ENCODE measurements at regions not wholly inside any gene's neighbourhood (a gene's known extent, or its start where the extent isn't known, plus 50 kb on each side); places are given as distances from the start of the nearest gene placed in this dataset.

DNA sequence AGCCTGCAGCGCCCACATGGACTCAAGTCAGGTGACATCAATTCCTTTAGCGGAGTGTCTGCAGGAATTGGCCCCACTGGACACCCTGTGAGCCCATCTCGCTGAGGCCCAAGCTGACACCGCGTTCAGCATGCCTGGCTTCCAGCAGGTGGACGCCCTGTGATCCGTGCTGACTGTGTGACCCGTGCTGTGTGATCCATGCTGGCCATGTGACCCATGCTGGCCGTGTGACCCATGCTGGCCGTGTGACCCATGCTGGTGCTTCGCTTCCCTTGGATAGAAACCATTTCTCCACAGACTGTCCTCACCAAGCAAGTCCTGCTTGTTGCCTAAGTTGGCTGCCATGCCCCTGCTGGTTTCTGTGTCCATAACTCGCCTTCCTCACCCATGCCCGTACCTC lies 392.1 kb downstream of the BRD1 start:
- no peak overlapping the region for H3K4me3 ChIP-seq (ENCODE audit: low read depth in 1 of 2, low read length in 2 of 2)
- no peaks in the 10 kb centered on the region for H3K36me3 ChIP-seq (ENCODE audit: insufficient read depth, low read length)
- peaks cover 0 to 10% of the 10 kb centered on the region in 2 donors for H3K27me3 ChIP-seq (ENCODE audit: control insufficient read depth in 1 of 2, insufficient read depth in 2 of 2, low read length in 2 of 2)
- H3K4me1 ChIP-seq (ENCODE audit: insufficient read depth, low read length) = no peaks in the 10 kb centered on the region
- H3K9me3 ChIP-seq (ENCODE audit: low read length) = no peaks in the 10 kb centered on the region
- H3K27ac ChIP-seq (ENCODE audit: low read depth, low read length) = no peak overlapping the region
- no peak overlapping the region for H3K9ac ChIP-seq (ENCODE audit: low read length)

DNA sequence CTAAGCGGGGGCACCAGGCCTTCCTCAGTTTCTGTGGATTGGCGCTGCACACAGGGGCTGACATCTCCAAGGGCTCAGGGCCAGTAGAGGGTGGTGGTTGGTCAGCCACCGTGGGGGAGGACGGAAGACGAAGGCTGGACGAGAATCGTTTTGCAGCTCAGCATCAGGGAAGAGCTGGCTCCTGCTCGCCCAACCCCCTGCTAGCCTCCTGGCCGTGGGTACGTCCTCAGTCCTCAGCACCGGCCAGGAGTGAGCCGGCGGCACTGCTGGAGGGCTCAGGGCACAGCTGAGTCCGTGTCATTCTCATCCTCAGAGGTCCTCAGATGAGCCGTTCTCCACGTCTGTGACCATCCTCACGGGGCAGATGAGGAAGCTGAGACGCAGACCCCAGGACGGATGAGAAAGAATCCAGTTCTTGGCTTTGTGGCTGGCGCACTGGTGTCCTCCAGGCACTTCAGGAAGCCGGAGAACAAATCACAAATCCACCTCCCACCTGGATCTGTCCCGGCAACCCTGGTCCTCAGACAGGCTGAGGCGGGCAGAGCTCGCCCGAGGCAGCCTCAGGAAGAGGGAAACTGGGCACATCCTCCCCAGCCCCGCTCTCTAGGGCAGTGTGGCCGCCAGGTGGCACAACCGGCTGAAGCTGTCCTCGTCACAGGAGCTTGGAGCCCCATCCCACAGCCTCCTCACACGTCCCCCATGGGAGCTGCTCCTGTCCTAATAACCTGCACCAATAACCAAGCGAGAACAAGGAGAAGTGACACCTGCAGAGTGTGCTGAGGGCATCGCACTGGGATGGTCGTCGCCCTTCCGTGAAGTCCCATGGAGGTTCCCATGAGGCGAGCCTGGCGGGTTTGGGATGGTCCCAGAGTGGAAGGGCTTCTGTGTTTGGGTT lies 393.7 kb downstream of the BRD1 start:
- no peaks in the 10 kb centered on the region for H3K9me3 ChIP-seq (ENCODE audit: low read length)
- H3K4me3 ChIP-seq (ENCODE audit: low read depth in 1 of 2, low read length in 2 of 2) = no peak overlapping the region
- no peaks in the 10 kb centered on the region for H3K4me1 ChIP-seq (ENCODE audit: insufficient read depth, low read length)
- no peak overlapping the region for H3K9ac ChIP-seq (ENCODE audit: low read length)
- no peak overlapping the region for H3K27ac ChIP-seq (ENCODE audit: low read depth, low read length)
- peaks cover 0 to 14% of the 10 kb centered on the region in 2 donors for H3K27me3 ChIP-seq (ENCODE audit: control insufficient read depth in 1 of 2, insufficient read depth in 2 of 2, low read length in 2 of 2)
- no peaks in the 10 kb centered on the region for H3K36me3 ChIP-seq (ENCODE audit: insufficient read depth, low read length)

DNA sequence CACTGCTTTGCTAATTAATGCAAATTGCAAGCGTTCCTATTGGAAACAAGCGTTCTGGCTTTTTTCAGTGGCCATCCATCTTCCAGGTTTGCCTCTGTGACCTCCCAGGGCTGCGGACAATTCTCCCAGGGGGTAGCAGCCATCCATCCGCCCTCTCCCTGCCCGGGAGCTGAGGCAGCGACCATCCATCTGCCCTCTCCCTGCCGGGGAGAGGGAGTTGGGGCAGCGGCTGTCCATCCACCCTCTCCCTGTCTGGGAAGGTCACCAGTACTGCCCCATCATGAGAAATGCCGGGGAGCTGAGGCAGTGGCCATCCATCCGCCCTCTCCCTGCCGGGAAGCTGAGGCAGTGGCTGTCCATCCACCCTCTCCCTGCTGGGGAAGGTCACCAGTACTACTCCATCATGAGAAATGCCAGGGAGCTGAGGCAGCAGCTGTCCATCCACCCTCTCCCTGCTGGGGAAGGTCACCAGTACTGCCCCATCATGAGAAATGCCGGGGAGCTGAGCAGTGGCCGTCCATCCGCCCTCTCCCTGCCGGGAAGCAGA lies 394.7 kb downstream of the BRD1 start:
- Histone ChIP-seq H3K4me1 (ENCODE audit: insufficient read depth, low read length) (no peaks in the 10 kb centered on the region), H3K36me3 (ENCODE audit: insufficient read depth, low read length) (no peaks in the 10 kb centered on the region), H3K9me3 (ENCODE audit: low read length) (no peaks in the 10 kb centered on the region), H3K4me3 (ENCODE audit: low read depth in 1 of 2, low read length in 2 of 2) (no peak overlapping the region), H3K9ac (ENCODE audit: low read length) (no peak overlapping the region), H3K27ac (ENCODE audit: low read depth, low read length) (no peak overlapping the region), H3K27me3 (ENCODE audit: control insufficient read depth in 1 of 2, insufficient read depth in 2 of 2, low read length in 2 of 2) (peaks cover 0 to 15% of the 10 kb centered on the region in 2 donors)

DNA sequence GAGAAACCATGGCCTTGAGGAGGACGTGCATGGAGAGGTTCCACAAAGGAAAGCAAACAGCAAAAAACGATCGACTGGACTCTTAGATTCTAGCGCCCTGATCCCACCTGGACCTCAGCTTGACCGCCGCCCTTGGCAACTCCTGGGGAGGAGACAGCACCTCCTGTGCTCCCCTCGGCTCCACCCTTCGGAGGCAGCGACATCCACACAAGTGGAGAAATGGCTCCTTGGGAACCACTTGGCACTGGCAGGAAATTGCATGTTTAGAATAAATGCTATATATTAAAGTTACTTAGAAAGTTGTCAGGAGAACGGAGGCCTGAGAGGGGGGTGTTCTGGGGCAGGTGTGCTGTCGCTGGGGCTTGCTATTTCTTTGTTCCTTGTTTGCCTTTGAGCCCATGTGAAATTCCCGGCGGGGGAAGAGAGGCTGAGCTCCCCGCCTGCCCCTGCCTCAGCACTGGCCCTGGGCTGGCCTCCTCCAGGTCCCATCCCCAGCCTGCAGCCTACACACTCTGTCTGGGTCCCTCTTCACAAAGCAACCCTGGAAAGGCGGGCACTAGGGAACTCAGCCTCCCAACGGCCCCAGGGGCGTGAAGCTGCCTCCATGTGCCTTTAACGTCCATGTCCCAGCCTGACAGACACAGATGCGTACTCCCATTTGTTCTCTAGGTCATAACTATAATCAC lies 395.3 kb downstream of the BRD1 start:
- no peak overlapping the region for H3K4me3 ChIP-seq (ENCODE audit: low read depth in 1 of 2, low read length in 2 of 2)
- H3K27me3 ChIP-seq (ENCODE audit: control insufficient read depth in 1 of 2, insufficient read depth in 2 of 2, low read length in 2 of 2) = peaks cover 0 to 17% of the 10 kb centered on the region in 2 donors
- H3K9ac ChIP-seq (ENCODE audit: low read length) = no peak overlapping the region
- no peak overlapping the region for H3K27ac ChIP-seq (ENCODE audit: low read depth, low read length)
- H3K36me3 ChIP-seq (ENCODE audit: insufficient read depth, low read length) = no peaks in the 10 kb centered on the region
- H3K4me1 ChIP-seq (ENCODE audit: insufficient read depth, low read length) = no peaks in the 10 kb centered on the region
- no peaks in the 10 kb centered on the region for H3K9me3 ChIP-seq (ENCODE audit: low read length)

DNA sequence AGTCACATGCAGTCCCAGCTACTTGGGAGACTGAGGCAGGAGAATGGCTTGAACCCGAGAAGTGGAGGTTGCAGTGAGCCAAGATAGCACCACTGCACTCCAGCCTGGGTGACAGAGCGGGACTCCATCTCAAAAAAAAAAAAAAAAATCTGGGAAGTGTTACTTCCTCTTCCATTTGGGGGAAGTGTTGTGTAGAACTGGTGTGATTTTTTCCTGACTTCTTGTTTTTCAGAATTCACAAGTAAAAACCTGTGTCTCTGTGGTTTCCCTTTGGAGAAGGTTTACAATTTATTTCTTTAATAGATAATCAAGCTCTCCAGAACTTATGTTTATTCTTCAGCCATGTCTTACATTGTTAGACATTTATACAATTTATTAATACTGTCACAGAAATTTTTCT lies 396.1 kb downstream of the BRD1 start:
- H3K9me3 ChIP-seq (ENCODE audit: low read length) = no peaks in the 10 kb centered on the region
- H3K4me1 ChIP-seq (ENCODE audit: insufficient read depth, low read length) = no peaks in the 10 kb centered on the region
- H3K4me3 ChIP-seq (ENCODE audit: low read depth in 1 of 2, low read length in 2 of 2) = no peak overlapping the region
- peaks cover 0 to 20% of the 10 kb centered on the region in 2 donors for H3K27me3 ChIP-seq (ENCODE audit: control insufficient read depth in 1 of 2, insufficient read depth in 2 of 2, low read length in 2 of 2)
- no peaks in the 10 kb centered on the region for H3K36me3 ChIP-seq (ENCODE audit: insufficient read depth, low read length)
- H3K9ac ChIP-seq (ENCODE audit: low read length) = no peak overlapping the region
- no peak overlapping the region for H3K27ac ChIP-seq (ENCODE audit: low read depth, low read length)

DNA sequence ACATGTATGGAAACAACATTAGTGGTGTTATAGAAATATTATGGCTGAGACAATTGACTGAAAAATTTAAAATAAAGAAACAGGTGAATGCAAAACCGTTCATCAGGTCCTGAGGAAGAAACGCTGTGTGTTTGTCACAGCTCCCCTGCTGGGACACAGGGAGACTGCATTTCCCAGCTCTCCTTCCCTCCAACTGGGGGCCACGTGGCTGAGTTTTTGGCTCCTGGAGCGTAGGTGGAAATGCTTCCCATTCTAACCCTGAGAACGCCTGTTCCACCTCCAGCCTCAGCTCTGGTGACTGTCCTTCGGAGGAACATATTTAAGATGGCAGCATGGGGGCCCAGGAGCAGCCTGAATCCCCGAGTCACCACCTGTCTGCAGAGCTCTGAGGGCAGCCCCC lies 398.6 kb downstream of the BRD1 start:
- peaks cover 0 to 19% of the 10 kb centered on the region in 2 donors for H3K27me3 ChIP-seq (ENCODE audit: control insufficient read depth in 1 of 2, insufficient read depth in 2 of 2, low read length in 2 of 2)
- no peaks in the 10 kb centered on the region for H3K36me3 ChIP-seq (ENCODE audit: insufficient read depth, low read length)
- no peaks in the 10 kb centered on the region for H3K9me3 ChIP-seq (ENCODE audit: low read length)
- H3K4me1 ChIP-seq (ENCODE audit: insufficient read depth, low read length) = no peaks in the 10 kb centered on the region
- no peak overlapping the region for H3K4me3 ChIP-seq (ENCODE audit: low read depth in 1 of 2, low read length in 2 of 2)
- H3K27ac ChIP-seq (ENCODE audit: low read depth, low read length) = no peak overlapping the region
- H3K9ac ChIP-seq (ENCODE audit: low read length) = no peak overlapping the region

DNA sequence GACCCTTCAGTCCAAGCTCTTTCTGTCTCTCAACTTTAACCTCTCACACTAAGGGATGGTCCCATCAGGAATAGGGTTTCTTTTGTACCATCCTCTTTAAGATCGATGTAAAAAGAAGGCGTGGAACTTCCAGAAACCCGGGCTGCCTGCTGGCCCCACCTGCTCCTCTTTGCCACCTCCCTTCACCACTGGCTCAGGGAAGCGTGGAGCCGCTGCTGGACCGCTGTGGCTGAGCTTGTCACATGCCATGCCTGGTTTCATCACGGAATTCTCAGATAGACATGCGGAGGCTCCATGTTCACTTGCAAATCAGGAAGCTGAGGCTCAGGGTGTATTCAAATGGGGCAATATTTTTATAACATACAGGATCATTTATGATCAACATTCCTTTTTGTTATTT lies 399.7 kb downstream of the BRD1 start:
- H3K27me3 ChIP-seq (ENCODE audit: control insufficient read depth in 1 of 2, insufficient read depth in 2 of 2, low read length in 2 of 2) = peaks cover 0 to 17% of the 10 kb centered on the region in 2 donors

DNA sequence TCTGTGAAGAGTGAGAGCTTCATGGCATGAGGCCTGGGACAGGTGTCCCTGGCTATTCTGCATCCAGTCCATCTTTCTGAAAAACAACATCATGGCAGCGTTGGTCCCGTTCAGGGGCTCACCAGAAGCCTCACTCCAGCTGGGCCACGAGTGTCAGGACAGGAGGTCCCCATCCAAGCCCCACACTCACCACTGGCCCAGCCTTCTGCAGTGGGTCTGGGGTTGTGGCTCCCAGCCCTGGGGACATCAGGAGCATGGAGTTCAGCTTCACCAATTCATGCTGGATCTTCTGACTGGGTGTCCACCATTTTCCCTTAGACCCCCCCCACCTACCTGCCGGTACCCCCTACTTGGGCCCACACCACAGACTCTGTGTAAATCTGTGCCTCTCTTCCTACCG lies 400.3 kb downstream of the BRD1 start:
- H3K27me3 ChIP-seq (ENCODE audit: control insufficient read depth in 1 of 2, insufficient read depth in 2 of 2, low read length in 2 of 2) = peaks cover 0 to 13% of the 10 kb centered on the region in 2 donors
- H3K9me3 ChIP-seq (ENCODE audit: low read length) = no peaks in the 10 kb centered on the region
- H3K4me1 ChIP-seq (ENCODE audit: insufficient read depth, low read length) = no peaks in the 10 kb centered on the region
- H3K36me3 ChIP-seq (ENCODE audit: insufficient read depth, low read length) = no peaks in the 10 kb centered on the region
- H3K9ac ChIP-seq (ENCODE audit: low read length) = no peak overlapping the region
- H3K27ac ChIP-seq (ENCODE audit: low read depth, low read length) = no peak overlapping the region
- no peak overlapping the region for H3K4me3 ChIP-seq (ENCODE audit: low read depth in 1 of 2, low read length in 2 of 2)

More for the DNA sequence above, 399.7 kb downstream of the BRD1 start:
- H3K27ac ChIP-seq (ENCODE audit: low read depth, low read length) = no peak overlapping the region
- no peaks in the 10 kb centered on the region for H3K4me1 ChIP-seq (ENCODE audit: insufficient read depth, low read length)
- H3K9me3 ChIP-seq (ENCODE audit: low read length) = no peaks in the 10 kb centered on the region
- H3K4me3 ChIP-seq (ENCODE audit: low read depth in 1 of 2, low read length in 2 of 2) = no peak overlapping the region
- H3K36me3 ChIP-seq (ENCODE audit: insufficient read depth, low read length) = no peaks in the 10 kb centered on the region
- no peak overlapping the region for H3K9ac ChIP-seq (ENCODE audit: low read length)

DNA sequence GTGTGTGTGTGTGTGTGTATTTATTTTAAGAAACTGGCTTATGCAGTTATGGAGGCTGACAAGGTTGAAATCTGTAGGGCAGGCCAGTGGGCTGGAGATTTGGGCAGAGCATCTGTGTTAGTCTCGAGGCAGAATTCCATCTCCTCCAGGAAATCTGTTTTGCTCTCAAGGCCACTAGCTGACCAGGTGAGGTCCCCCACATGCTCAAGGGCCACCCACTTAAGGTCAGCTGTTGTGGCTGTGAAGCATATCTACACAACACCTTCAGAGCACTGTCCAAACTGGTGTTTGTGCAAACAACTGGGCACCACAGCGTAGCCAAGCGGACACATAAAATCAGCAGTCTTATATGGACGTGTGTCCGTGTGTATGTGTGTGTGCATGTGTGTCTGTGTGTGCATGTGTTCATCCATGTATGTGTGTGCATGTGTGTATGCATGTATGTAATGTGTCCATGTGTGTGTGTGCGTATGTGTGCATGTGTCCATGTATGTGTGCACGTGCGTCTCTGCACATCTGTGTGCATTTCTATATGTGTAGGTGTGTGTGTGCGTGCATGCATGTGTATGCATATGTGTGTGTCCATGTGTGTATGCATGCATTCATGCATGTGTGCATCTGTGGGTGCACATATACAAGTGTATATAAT lies 400.9 kb downstream of the BRD1 start:
- no peak overlapping the region for H3K9ac ChIP-seq (ENCODE audit: low read length)
- no peaks in the 10 kb centered on the region for H3K4me1 ChIP-seq (ENCODE audit: insufficient read depth, low read length)
- peaks cover 0 to 13% of the 10 kb centered on the region in 2 donors for H3K27me3 ChIP-seq (ENCODE audit: control insufficient read depth in 1 of 2, insufficient read depth in 2 of 2, low read length in 2 of 2)
- H3K4me3 ChIP-seq (ENCODE audit: low read depth in 1 of 2, low read length in 2 of 2) = no peak overlapping the region
- no peaks in the 10 kb centered on the region for H3K9me3 ChIP-seq (ENCODE audit: low read length)
- H3K36me3 ChIP-seq (ENCODE audit: insufficient read depth, low read length) = no peaks in the 10 kb centered on the region
- no peak overlapping the region for H3K27ac ChIP-seq (ENCODE audit: low read depth, low read length)

DNA sequence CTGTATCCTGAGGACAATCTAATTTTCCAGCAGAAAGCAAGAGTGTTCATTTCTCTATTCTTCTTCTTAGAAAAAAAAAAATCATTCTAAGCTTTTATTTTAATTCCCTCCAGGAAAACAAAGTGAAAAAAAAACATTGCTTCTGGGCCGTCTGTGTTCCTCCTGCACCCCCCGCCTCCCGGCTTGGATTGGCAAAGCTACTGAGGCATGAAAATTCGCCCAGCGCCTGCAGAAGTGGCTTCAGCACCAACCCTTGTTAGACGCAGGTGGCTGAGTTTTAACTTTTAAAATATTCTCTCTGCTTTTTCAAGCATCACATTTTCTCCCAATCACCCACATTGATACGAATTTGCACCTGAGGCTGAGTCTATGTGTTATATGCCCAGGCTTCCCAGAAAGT lies 401.6 kb downstream of the BRD1 start:
- H3K4me1 ChIP-seq (ENCODE audit: insufficient read depth, low read length) = no peaks in the 10 kb centered on the region
- H3K9ac ChIP-seq (ENCODE audit: low read length) = no peak overlapping the region
- H3K27ac ChIP-seq (ENCODE audit: low read depth, low read length) = no peak overlapping the region
- no peaks in the 10 kb centered on the region for H3K9me3 ChIP-seq (ENCODE audit: low read length)
- no peaks in the 10 kb centered on the region for H3K36me3 ChIP-seq (ENCODE audit: insufficient read depth, low read length)
- H3K27me3 ChIP-seq (ENCODE audit: control insufficient read depth in 1 of 2, insufficient read depth in 2 of 2, low read length in 2 of 2) = peaks cover 0 to 13% of the 10 kb centered on the region in 2 donors
- H3K4me3 ChIP-seq (ENCODE audit: low read depth in 1 of 2, low read length in 2 of 2) = no peak overlapping the region

DNA sequence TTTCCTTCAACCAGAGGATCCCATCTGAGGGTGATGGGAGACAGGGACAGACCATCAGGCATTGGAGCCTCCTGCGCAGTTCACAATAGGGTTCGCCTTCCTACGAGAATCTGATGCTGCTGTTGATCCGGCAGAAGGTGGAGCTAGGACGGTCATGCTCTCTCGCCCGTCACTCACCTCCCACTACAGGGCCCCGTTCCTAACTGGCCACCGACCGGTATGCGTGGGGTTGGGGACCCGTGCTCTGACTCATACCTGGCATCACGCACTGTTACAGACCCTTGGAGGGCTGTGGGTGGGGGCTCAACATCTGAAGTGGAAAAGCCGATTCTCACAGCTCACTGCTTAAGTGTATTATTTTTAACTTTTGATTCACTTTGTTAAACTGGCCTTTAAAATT lies 402.3 kb downstream of the BRD1 start:
- Histone ChIP-seq H3K9me3 (ENCODE audit: low read length) (no peaks in the 10 kb centered on the region), H3K4me3 (ENCODE audit: low read depth in 1 of 2, low read length in 2 of 2) (no peak overlapping the region), H3K27ac (ENCODE audit: low read depth, low read length) (no peak overlapping the region), H3K4me1 (ENCODE audit: insufficient read depth, low read length) (no peaks in the 10 kb centered on the region), H3K36me3 (ENCODE audit: insufficient read depth, low read length) (no peaks in the 10 kb centered on the region), H3K9ac (ENCODE audit: low read length) (no peak overlapping the region), H3K27me3 (ENCODE audit: control insufficient read depth in 1 of 2, insufficient read depth in 2 of 2, low read length in 2 of 2) (peaks cover 0 to 13% of the 10 kb centered on the region in 2 donors)
